ENCODE measurements at regions not wholly inside any gene's neighbourhood (a gene's known extent, or its start where the extent isn't known, plus 50 kb on each side); places are given as distances from the start of the nearest gene placed in this dataset.

GRCh38 chr2:173652311-173652710, 297.6 kb downstream of the CDCA7 start:
- Histone ChIP-seq H3K27ac (no peak overlapping the region), H3K4me1 (no peaks in the 10 kb centered on the region), H3K4me3 (no peak overlapping the region), H3K27me3 (no peaks in the 10 kb centered on the region), H3K36me3 (no peaks in the 10 kb centered on the region), H3K9me3 (no peaks in the 10 kb centered on the region)
- ATAC-seq = no peak
- 100% methylated on average over 1 of the region's 1 CpG for WGBS (ENCODE audit: insufficient coverage, low coverage, low lambda C conversion rate, missing lambda C conversion rate)
- DNase-seq = no peak
- intact Hi-C loops (cut with DNase I) = no loop called here
- no peak for TF ChIP-seq POLR2A (IDR thresholded peaks at IDR 0.05)
- TF ChIP-seq, protein P1, sequence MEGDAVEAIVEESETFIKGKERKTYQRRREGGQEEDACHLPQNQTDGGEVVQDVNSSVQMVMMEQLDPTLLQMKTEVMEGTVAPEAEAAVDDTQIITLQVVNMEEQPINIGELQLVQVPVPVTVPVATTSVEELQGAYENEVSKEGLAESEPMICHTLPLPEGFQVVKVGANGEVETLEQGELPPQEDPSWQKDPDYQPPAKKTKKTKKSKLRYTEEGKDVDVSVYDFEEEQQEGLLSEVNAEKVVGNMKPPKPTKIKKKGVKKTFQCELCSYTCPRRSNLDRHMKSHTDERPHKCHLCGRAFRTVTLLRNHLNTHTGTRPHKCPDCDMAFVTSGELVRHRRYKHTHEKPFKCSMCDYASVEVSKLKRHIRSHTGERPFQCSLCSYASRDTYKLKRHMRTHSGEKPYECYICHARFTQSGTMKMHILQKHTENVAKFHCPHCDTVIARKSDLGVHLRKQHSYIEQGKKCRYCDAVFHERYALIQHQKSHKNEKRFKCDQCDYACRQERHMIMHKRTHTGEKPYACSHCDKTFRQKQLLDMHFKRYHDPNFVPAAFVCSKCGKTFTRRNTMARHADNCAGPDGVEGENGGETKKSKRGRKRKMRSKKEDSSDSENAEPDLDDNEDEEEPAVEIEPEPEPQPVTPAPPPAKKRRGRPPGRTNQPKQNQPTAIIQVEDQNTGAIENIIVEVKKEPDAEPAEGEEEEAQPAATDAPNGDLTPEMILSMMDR (IDR thresholded peaks at IDR 0.05) = no peak

DNA sequence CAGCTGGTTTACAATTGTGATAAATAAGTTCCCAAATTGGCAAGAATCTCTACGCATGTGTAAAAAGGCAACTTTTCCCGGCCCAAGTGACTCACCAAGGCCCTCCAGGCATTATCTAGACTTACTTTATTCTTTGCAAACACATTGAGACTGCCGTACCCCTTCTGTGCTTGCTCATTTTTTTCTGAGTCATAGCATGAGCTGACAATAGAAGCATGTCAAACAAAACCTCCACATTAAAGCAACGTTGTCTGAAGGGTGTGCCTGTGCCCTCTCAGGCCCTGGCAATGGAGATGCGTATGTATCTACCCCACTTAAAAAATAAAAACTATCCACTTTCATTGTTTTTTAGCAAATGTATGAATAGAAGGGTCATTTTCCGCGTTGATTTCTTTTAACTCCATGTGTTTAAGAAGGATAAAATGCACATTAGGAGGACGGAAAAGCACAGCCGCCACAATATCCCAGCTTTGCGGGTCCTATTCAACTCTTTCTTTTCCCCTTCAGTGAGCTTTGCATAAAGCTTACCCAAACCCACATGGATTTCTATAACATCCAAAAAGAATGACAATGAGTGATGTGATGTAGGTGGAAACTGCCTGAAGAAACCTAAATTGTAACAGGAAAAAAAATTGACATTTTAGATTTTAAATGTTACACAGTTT, 298.2 kb downstream of the CDCA7 start:
- ATAC-seq = no peak
- intact Hi-C loops (cut with DNase I) = no loop called here
- 74% methylated on average over 10 of the region's 10 CpGs for WGBS (ENCODE audit: insufficient coverage, low coverage, low lambda C conversion rate, missing lambda C conversion rate)
- no peaks in the 10 kb centered on the region for H3K27me3 ChIP-seq
- H3K9me3 ChIP-seq = no peaks in the 10 kb centered on the region
- no peaks in the 10 kb centered on the region for H3K4me1 ChIP-seq
- no peak for DNase-seq
- no peak overlapping the region for H3K27ac ChIP-seq
- no peak overlapping the region for H3K4me3 ChIP-seq
- no peak for TF ChIP-seq POLR2A (IDR thresholded peaks at IDR 0.05)
- TF ChIP-seq, protein P1 (IDR thresholded peaks at IDR 0.05) = no peak
- H3K36me3 ChIP-seq = no peaks in the 10 kb centered on the region

DNA sequence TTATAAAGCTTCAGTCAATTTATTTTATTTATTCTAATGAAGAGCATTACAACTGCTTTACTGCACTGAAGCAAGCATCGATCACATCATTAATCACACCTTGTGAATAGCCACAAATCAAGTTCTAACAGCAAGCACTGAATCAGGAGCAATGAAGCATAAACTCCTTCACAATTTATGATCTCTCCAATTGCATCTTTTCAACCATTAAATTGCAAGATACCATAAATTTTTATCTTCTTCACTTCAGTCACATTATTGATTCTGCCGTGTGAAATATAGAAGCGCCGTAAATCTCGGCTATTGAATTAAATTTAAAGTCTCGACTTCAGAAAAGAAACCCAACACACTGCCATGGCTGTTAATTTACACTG, 298.7 kb downstream of the CDCA7 start:
- no peaks in the 10 kb centered on the region for H3K27me3 ChIP-seq
- no peak overlapping the region for H3K27ac ChIP-seq
- 80% methylated on average over 6 of the region's 6 CpGs for WGBS (ENCODE audit: insufficient coverage, low coverage, low lambda C conversion rate, missing lambda C conversion rate)
- no peak overlapping the region for H3K4me3 ChIP-seq
- no peaks in the 10 kb centered on the region for H3K36me3 ChIP-seq
- H3K9me3 ChIP-seq = no peaks in the 10 kb centered on the region
- no peaks in the 10 kb centered on the region for H3K4me1 ChIP-seq
- DNase-seq (no peak), ATAC-seq (no peak)
- intact Hi-C loops (cut with DNase I) = no loop called here
- TF ChIP-seq, protein P1 (IDR thresholded peaks at IDR 0.05) = no peak
- no peak for TF ChIP-seq POLR2A (IDR thresholded peaks at IDR 0.05)

- DNase-seq (no peak), ATAC-seq (no peak)
- H3K27ac ChIP-seq = no peak overlapping the region
- no peaks in the 10 kb centered on the region for H3K27me3 ChIP-seq
- H3K4me3 ChIP-seq = no peak overlapping the region
- TF ChIP-seq POLR2A (IDR thresholded peaks at IDR 0.05) = no peak
- TF ChIP-seq, protein P1 (IDR thresholded peaks at IDR 0.05) = no peak
- intact Hi-C loops (cut with DNase I) = no loop called here
- 53% methylated on average over 8 of the region's 10 CpGs for WGBS (ENCODE audit: insufficient coverage, low coverage, low lambda C conversion rate, missing lambda C conversion rate)
- H3K36me3 ChIP-seq = no peaks in the 10 kb centered on the region
- no peaks in the 10 kb centered on the region for H3K9me3 ChIP-seq
- no peaks in the 10 kb centered on the region for H3K4me1 ChIP-seq
Measured at GRCh38 chr2:173654161-173654895, 299.7 kb downstream of the CDCA7 start.

All from right lobe of liver (tissue), 6 donors.